ENCODE measurements at regions not wholly inside any gene's neighbourhood (a gene's known extent, or its start where the extent isn't known, plus 50 kb on each side); places are given as distances from the start of the nearest gene placed in this dataset.

DNA sequence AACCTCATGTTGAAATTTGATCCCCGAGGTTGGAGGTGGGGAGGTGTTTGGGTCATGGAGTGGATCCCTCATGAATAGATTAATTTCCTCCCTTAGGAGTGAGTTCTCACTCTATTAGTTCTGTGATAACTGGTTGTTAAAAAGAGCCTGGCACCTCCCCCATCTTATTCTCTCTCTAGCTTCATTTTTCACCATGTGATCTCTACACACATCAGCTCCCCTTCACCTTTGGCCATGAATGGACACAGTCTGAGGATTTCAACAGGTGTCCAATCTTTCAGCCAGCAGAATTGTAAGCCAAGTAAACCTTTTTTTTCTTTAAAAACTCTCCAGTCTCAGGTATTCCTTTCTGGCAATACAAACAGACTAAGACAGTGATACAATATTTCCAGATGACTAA, 602.0 kb upstream of the FAM98A start:
- DNase-seq (ENCODE audit: low spot score) = no peak
- Mint-ChIP-seq H3K27ac (ENCODE audit: unreplicated experiment) (no peak overlapping the region), H3K9me3 (ENCODE audit: unreplicated experiment) (no peaks in the 10 kb centered on the region), H3K27me3 (ENCODE audit: unreplicated experiment) (peaks cover 2% of the 10 kb centered on the region), H3K4me3 (ENCODE audit: unreplicated experiment) (no peak overlapping the region), H3K36me3 (ENCODE audit: low read depth, unreplicated experiment) (peaks cover 4% of the 10 kb centered on the region), H3K4me1 (ENCODE audit: unreplicated experiment) (no peaks in the 10 kb centered on the region)
- TF ChIP-seq, protein P1, sequence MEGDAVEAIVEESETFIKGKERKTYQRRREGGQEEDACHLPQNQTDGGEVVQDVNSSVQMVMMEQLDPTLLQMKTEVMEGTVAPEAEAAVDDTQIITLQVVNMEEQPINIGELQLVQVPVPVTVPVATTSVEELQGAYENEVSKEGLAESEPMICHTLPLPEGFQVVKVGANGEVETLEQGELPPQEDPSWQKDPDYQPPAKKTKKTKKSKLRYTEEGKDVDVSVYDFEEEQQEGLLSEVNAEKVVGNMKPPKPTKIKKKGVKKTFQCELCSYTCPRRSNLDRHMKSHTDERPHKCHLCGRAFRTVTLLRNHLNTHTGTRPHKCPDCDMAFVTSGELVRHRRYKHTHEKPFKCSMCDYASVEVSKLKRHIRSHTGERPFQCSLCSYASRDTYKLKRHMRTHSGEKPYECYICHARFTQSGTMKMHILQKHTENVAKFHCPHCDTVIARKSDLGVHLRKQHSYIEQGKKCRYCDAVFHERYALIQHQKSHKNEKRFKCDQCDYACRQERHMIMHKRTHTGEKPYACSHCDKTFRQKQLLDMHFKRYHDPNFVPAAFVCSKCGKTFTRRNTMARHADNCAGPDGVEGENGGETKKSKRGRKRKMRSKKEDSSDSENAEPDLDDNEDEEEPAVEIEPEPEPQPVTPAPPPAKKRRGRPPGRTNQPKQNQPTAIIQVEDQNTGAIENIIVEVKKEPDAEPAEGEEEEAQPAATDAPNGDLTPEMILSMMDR (IDR thresholded peaks at IDR 0.05; ENCODE audit: unreplicated experiment) = no peak

DNA sequence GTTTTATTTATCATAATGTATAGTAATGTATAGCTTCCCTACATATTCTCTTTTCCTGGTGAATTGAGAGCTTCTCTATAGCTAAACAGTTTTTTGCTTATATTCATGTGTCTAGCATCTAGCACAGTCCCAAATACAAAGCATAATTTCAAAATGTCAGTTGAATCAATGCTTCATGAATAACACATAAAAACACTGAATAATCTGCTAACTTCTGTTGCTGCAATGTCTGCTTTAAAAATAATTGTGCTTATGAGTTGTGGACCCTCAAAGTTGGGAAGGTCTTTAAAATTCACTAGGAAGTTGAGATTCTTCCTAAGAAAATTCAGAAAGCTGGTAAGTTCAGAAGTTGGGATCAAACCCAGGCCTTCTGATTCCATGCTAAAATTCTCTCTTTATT, 600.9 kb upstream of the FAM98A start:
- H3K9me3 Mint-ChIP-seq (ENCODE audit: unreplicated experiment) = no peaks in the 10 kb centered on the region
- no peak overlapping the region for H3K4me3 Mint-ChIP-seq (ENCODE audit: unreplicated experiment)
- no peaks in the 10 kb centered on the region for H3K27me3 Mint-ChIP-seq (ENCODE audit: unreplicated experiment)
- no peak for DNase-seq (ENCODE audit: low spot score)
- no peaks in the 10 kb centered on the region for H3K36me3 Mint-ChIP-seq (ENCODE audit: low read depth, unreplicated experiment)
- TF ChIP-seq, protein P1 (IDR thresholded peaks at IDR 0.05; ENCODE audit: unreplicated experiment) = no peak
- no peaks in the 10 kb centered on the region for H3K4me1 Mint-ChIP-seq (ENCODE audit: unreplicated experiment)
- no peak overlapping the region for H3K27ac Mint-ChIP-seq (ENCODE audit: unreplicated experiment)

DNA sequence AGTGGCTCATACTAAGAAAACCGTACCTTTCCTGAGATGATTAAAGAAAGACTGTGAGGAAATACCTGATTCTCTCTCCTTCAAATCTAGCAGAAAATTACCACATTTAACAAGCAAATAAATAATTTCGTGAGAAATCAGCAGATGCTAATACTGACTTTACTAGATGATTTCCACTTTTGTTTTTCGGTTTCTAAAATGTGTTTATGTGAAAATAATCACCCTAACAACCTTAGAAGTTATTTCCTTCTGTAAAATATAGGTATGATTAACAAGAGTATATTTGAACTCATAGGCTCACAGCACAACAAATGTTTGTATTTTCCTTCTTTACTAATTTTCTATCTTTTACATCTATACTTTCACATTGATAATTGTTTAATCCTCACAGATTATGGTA, 594.1 kb upstream of the FAM98A start:
- Mint-ChIP-seq H3K27ac (ENCODE audit: unreplicated experiment) (no peak overlapping the region), H3K4me3 (ENCODE audit: unreplicated experiment) (no peak overlapping the region), H3K4me1 (ENCODE audit: unreplicated experiment) (no peaks in the 10 kb centered on the region), H3K36me3 (ENCODE audit: low read depth, unreplicated experiment) (no peaks in the 10 kb centered on the region), H3K27me3 (ENCODE audit: unreplicated experiment) (no peaks in the 10 kb centered on the region), H3K9me3 (ENCODE audit: unreplicated experiment) (no peaks in the 10 kb centered on the region)
- TF ChIP-seq, protein P1 (IDR thresholded peaks at IDR 0.05; ENCODE audit: unreplicated experiment) = no peak
- DNase-seq (ENCODE audit: low spot score) = no peak

DNA sequence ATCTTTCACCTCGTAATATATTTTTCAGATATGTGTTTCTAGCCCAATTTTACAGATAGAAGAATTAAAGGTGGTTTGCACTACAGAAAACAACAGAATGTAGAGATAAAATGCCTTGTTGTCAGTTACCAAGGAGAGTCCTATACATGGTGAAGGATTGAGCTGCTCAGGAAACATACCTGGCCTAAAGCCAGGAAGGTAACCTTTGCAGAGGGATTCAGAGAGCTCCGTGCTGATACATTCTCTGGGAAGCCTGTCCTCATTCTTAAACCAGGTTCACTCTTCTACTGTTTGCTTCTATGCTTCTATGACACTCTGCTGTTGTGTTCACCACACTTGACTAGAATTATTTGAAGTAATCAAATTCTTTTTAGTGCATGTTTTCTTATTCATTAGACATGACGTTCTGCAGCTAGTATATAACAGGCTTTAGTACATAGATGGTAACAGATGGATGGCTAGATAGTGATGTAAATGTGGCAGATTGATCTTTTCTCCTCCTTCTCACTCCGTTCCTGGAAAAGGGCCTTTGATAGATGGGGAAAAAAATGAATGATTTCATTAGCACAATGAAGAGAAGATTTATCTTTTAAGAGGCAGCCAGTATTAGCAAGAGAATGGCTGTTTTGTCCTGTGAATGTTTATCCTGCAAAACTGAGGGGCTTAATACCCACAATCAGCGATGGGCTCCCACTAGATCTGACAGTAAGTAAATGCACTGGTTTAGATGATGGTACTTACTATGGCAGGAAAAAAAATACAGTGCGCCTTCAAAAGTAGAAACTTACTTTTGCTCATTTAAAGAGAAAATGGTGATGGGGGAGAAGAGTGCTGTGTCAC, 589.6 kb upstream of the FAM98A start:
- TF ChIP-seq, protein P1 (IDR thresholded peaks at IDR 0.05; ENCODE audit: unreplicated experiment) = no peak
- Mint-ChIP-seq H3K27ac (ENCODE audit: unreplicated experiment) (no peak overlapping the region), H3K4me3 (ENCODE audit: unreplicated experiment) (no peak overlapping the region), H3K4me1 (ENCODE audit: unreplicated experiment) (no peaks in the 10 kb centered on the region), H3K27me3 (ENCODE audit: unreplicated experiment) (no peaks in the 10 kb centered on the region), H3K9me3 (ENCODE audit: unreplicated experiment) (no peaks in the 10 kb centered on the region), H3K36me3 (ENCODE audit: low read depth, unreplicated experiment) (no peaks in the 10 kb centered on the region)
- no peak for DNase-seq (ENCODE audit: low spot score)

DNA sequence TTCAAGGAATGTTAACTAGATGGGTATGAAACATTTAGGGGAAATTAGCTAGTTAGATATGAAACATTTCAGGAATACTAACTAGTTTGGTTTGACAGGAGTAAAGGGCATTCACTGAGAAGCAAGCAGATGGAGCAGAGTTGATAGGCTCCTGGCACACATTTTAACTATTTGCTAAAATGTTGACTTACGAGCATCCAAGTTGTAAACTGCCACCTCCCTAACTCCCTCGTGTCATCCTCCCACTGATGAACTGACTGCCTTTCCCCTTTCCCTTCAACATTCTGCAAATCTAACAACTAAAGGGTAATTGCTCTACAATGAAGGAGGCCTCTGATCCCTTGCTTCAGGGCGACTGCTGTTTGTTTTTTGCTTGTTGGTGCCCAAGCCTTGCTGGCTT, 580.4 kb upstream of the FAM98A start:
- Mint-ChIP-seq H3K27me3 (ENCODE audit: unreplicated experiment) (no peaks in the 10 kb centered on the region), H3K36me3 (ENCODE audit: low read depth, unreplicated experiment) (no peaks in the 10 kb centered on the region), H3K9me3 (ENCODE audit: unreplicated experiment) (no peaks in the 10 kb centered on the region), H3K4me1 (ENCODE audit: unreplicated experiment) (no peaks in the 10 kb centered on the region), H3K4me3 (ENCODE audit: unreplicated experiment) (no peak overlapping the region), H3K27ac (ENCODE audit: unreplicated experiment) (no peak overlapping the region)
- no peak for DNase-seq (ENCODE audit: low spot score)
- TF ChIP-seq, protein P1 (IDR thresholded peaks at IDR 0.05; ENCODE audit: unreplicated experiment) = no peak
